Adipocyte (in vitro differentiated cells): ENCODE measurements at regions not wholly inside any gene's neighbourhood (a gene's known extent, or its start where the extent isn't known, plus 50 kb on each side); places are given as distances from the start of the nearest gene placed in this dataset.

Source experiments
- DNase-seq: peaks from one replicate; pipeline ENCODE4 v3.0.0-alpha.2; 2015; ENCODE audit warnings: low read depth
- H3K27me3 ChIP-seq: replicated peaks from 2 replicates; pipeline ENCODE4 v1.7.0; 2013; ENCODE audit warnings: mild to moderate bottlenecking, low read length, moderate library complexity; ENCODE audit not compliant: control insufficient read depth, insufficient read depth
- H3K36me3 ChIP-seq: 2 replicates; pipeline ENCODE4 v1.7.0; 2013; ENCODE audit warnings: low read length, mild to moderate bottlenecking, moderate library complexity; ENCODE audit not compliant: control insufficient read depth, insufficient read depth, severe bottlenecking
- H3K4me1 ChIP-seq: 2 replicates; pipeline ENCODE4 v1.7.0; 2013; ENCODE audit warnings: mild to moderate bottlenecking, low read length, moderate library complexity; ENCODE audit not compliant: control insufficient read depth, insufficient read depth
- H3K4me3 ChIP-seq: 2 replicates; pipeline ENCODE4 v1.7.0; 2013; ENCODE audit warnings: mild to moderate bottlenecking, low read length, moderate library complexity
- H3K9ac ChIP-seq: 2 replicates; pipeline ENCODE4 v1.7.0; 2013; ENCODE audit warnings: mild to moderate bottlenecking, low read length, moderate library complexity
- H3K9me3 ChIP-seq: 2 replicates; pipeline ENCODE4 v1.7.0; 2013; ENCODE audit warnings: mild to moderate bottlenecking, low read length, moderate library complexity; ENCODE audit not compliant: control insufficient read depth

GRCh38 chr10:69733791-69734261, 67.9 kb upstream of the COL13A1 start:
- DNase-seq = peak; percentile 67
- H3K27me3 ChIP-seq = no peaks in the 10 kb centered on the region
- no peak overlapping the region for H3K9ac ChIP-seq
- peaks cover 20% of the 10 kb centered on the region for H3K4me1 ChIP-seq
- no peaks in the 10 kb centered on the region for H3K36me3 ChIP-seq
- no peak overlapping the region for H3K4me3 ChIP-seq
- no peaks in the 10 kb centered on the region for H3K9me3 ChIP-seq

- H3K27me3 ChIP-seq = peaks cover 5% of the 10 kb centered on the region
- no peak for DNase-seq
- H3K9ac ChIP-seq = no peak overlapping the region
- H3K4me1 ChIP-seq = peaks cover 20% of the 10 kb centered on the region
- no peaks in the 10 kb centered on the region for H3K36me3 ChIP-seq
- H3K4me3 ChIP-seq = no peak overlapping the region
- H3K9me3 ChIP-seq = no peaks in the 10 kb centered on the region
Observed at GRCh38 chr10:69734416-69734796, 67.3 kb upstream of the COL13A1 start.

GRCh38 chr10:69734797-69735468, 66.8 kb upstream of the COL13A1 start:
- Histone ChIP-seq H3K4me3 (no peak overlapping the region), H3K4me1 (peaks cover 19% of the 10 kb centered on the region), H3K36me3 (no peaks in the 10 kb centered on the region), H3K9me3 (no peaks in the 10 kb centered on the region), H3K27me3 (peaks cover 5% of the 10 kb centered on the region), H3K9ac (no peak overlapping the region)
- DNase-seq = no peak

- no peaks in the 10 kb centered on the region for H3K9me3 ChIP-seq
- no peak overlapping the region for H3K4me3 ChIP-seq
- H3K27me3 ChIP-seq = peaks cover 19% of the 10 kb centered on the region
- DNase-seq = no peak
- H3K36me3 ChIP-seq = no peaks in the 10 kb centered on the region
- peaks cover 12% of the 10 kb centered on the region for H3K4me1 ChIP-seq
- no peak overlapping the region for H3K9ac ChIP-seq
Observed at GRCh38 chr10:69736886-69737641, 64.6 kb upstream of the COL13A1 start.

- H3K4me1 ChIP-seq = peaks cover 12% of the 10 kb centered on the region
- DNase-seq = no peak
- no peaks in the 10 kb centered on the region for H3K9me3 ChIP-seq
- no peak overlapping the region for H3K4me3 ChIP-seq
- H3K27me3 ChIP-seq = peaks cover 23% of the 10 kb centered on the region
- no peaks in the 10 kb centered on the region for H3K36me3 ChIP-seq
- H3K9ac ChIP-seq = no peak overlapping the region
Observed at GRCh38 chr10:69738071-69738470, 63.6 kb upstream of the COL13A1 start.

- H3K9me3 ChIP-seq = no peaks in the 10 kb centered on the region
- peaks cover 30% of the 10 kb centered on the region for H3K27me3 ChIP-seq
- no peak overlapping the region for H3K9ac ChIP-seq
- peaks cover 8% of the 10 kb centered on the region for H3K4me1 ChIP-seq
- no peaks in the 10 kb centered on the region for H3K36me3 ChIP-seq
- no peak overlapping the region for H3K4me3 ChIP-seq
- no peak for DNase-seq
Observed at GRCh38 chr10:69738858-69739435, 62.8 kb upstream of the COL13A1 start.

- peaks cover 36% of the 10 kb centered on the region for H3K27me3 ChIP-seq
- H3K4me1 ChIP-seq = peaks cover under 1% of the 10 kb centered on the region
- DNase-seq = no peak
- no peak overlapping the region for H3K9ac ChIP-seq
- H3K9me3 ChIP-seq = no peaks in the 10 kb centered on the region
- H3K36me3 ChIP-seq = no peaks in the 10 kb centered on the region
- no peak overlapping the region for H3K4me3 ChIP-seq
Observed at GRCh38 chr10:69739634-69740033, 62.1 kb upstream of the COL13A1 start.

GRCh38 chr10:69740126-69740525, 61.6 kb upstream of the COL13A1 start:
- Histone ChIP-seq H3K9me3 (no peaks in the 10 kb centered on the region), H3K9ac (no peak overlapping the region), H3K4me3 (no peak overlapping the region), H3K4me1 (no peaks in the 10 kb centered on the region), H3K27me3 (peaks cover 41% of the 10 kb centered on the region), H3K36me3 (no peaks in the 10 kb centered on the region)
- no peak for DNase-seq

- no peaks in the 10 kb centered on the region for H3K36me3 ChIP-seq
- H3K4me3 ChIP-seq = no peak overlapping the region
- H3K9ac ChIP-seq = no peak overlapping the region
- peaks cover 52% of the 10 kb centered on the region for H3K27me3 ChIP-seq
- H3K9me3 ChIP-seq = no peaks in the 10 kb centered on the region
- no peaks in the 10 kb centered on the region for H3K4me1 ChIP-seq
- no peak for DNase-seq
Observed at GRCh38 chr10:69741252-69741651, 60.5 kb upstream of the COL13A1 start.

GRCh38 chr10:69741671-69742355, 59.9 kb upstream of the COL13A1 start:
- Histone ChIP-seq H3K4me1 (no peaks in the 10 kb centered on the region), H3K27me3 (peaks cover 54% of the 10 kb centered on the region), H3K36me3 (no peaks in the 10 kb centered on the region), H3K4me3 (no peak overlapping the region), H3K9me3 (no peaks in the 10 kb centered on the region), H3K9ac (no peak overlapping the region)
- no peak for DNase-seq

GRCh38 chr10:69742356-69742695, 59.4 kb upstream of the COL13A1 start:
- no peaks in the 10 kb centered on the region for H3K36me3 ChIP-seq
- H3K4me1 ChIP-seq = no peaks in the 10 kb centered on the region
- no peak overlapping the region for H3K4me3 ChIP-seq
- no peaks in the 10 kb centered on the region for H3K9me3 ChIP-seq
- no peak for DNase-seq
- no peak overlapping the region for H3K9ac ChIP-seq
- peaks cover 59% of the 10 kb centered on the region for H3K27me3 ChIP-seq
